Transverse colon (tissue), 4 donors: ENCODE measurements at regions not wholly inside any gene's neighbourhood (a gene's known extent, or its start where the extent isn't known, plus 50 kb on each side); places are given as distances from the start of the nearest gene placed in this dataset.

Experiments used
- EP300 ChIP-seq: sonication (generic); formaldehyde crosslinking; IDR thresholded peaks from one replicate; pipeline ENCODE4 v1.6.1; 2017; ENCODE audit warnings: antibody characterized with exemption, low read depth
- POLR2AphosphoS5 ChIP-seq, 3 donors: sonication (generic); formaldehyde crosslinking; IDR thresholded peaks; one replicate each; pipeline ENCODE4 v1.6.1; 2016; ENCODE audit warnings: antibody characterized with exemption in 3 of 3
- TF ChIP-seq, protein P1 (sequence below), 5 experiments: fragments of 200-600 bp in 3 of 5; fragments of 450-650 bp in 2 of 5; sonication (generic) in 3 of 5; IDR thresholded peaks; 1 replicate in 2 of 5; 2 replicates in 3 of 5; pipeline ENCODE4 v1.5.1; 2016 to 2017; ENCODE audit warnings: antibody characterized with exemption in 5 of 5, inconsistent platforms in 3 of 5, mild to moderate bottlenecking in 2 of 5, moderate library complexity in 1 of 5

DNA sequence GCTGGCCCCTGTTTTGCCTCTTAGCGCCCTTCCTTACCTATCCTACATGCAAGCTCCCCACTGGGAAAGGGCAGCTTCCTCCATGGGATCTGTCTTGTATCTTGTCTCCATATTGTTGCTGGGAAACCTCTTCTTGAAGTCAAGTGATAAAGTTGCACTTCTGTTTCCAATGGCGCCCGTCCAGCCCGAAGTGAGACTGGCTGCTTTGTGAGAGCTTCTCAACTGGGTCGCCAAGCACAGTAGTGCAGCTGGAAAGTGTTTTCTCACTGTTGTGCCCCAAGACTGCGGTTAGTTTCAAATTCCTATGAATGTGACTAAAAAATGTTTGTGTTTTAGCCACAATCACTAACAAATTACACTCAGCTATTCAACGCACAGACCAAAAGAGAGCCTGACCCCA, 506.6 kb upstream of the MPDZ start:
- TF ChIP-seq, protein P1, sequence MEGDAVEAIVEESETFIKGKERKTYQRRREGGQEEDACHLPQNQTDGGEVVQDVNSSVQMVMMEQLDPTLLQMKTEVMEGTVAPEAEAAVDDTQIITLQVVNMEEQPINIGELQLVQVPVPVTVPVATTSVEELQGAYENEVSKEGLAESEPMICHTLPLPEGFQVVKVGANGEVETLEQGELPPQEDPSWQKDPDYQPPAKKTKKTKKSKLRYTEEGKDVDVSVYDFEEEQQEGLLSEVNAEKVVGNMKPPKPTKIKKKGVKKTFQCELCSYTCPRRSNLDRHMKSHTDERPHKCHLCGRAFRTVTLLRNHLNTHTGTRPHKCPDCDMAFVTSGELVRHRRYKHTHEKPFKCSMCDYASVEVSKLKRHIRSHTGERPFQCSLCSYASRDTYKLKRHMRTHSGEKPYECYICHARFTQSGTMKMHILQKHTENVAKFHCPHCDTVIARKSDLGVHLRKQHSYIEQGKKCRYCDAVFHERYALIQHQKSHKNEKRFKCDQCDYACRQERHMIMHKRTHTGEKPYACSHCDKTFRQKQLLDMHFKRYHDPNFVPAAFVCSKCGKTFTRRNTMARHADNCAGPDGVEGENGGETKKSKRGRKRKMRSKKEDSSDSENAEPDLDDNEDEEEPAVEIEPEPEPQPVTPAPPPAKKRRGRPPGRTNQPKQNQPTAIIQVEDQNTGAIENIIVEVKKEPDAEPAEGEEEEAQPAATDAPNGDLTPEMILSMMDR (IDR thresholded peaks at IDR 0.05) = no peak
- TF ChIP-seq POLR2AphosphoS5 (IDR thresholded peaks at IDR 0.05) = no peak
- TF ChIP-seq EP300 = no peak
